ENCODE measurements at regions not wholly inside any gene's neighbourhood (a gene's known extent, or its start where the extent isn't known, plus 50 kb on each side); places are given as distances from the start of the nearest gene placed in this dataset. TPM values are rescaled to one million over a fixed set of nuclear protein-coding genes. Genes with fewer than 3 reads are reported as not detected.

DNA sequence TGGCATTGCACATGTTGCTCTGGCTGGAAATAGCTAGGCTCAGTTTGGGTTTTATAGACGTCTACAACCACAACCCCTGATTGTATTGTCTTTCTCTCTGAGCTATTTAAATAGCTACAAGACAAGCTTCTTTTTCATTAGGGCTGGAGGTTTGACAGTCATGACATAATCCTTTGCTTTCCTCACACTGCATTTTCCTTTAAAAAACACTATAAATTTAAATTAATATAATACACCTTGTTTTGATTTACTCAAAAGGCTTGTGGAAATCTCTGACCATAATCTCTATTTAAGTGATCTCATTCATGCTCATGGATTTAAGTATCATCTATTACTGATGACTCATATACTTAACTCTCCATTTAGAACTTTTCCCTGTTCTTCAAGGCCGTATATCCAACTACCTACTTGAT, 50.4 kb upstream of the PTGFR start:
- H3K4me3 ChIP-seq (ENCODE audit: low read depth, low read length) = no peak overlapping the region
- ChIA-PET POLR2A (interaction anchor here (0.6 kb wide), 2 partner anchors 56 to 101 kb away, joined by 5 to 8 read pairs; no protein-coding TSS in a partner anchor), CTCF (no interaction called here)
- no peaks in the 10 kb centered on the region for H3K27me3 ChIP-seq (ENCODE audit: control insufficient read depth, insufficient read depth, low read length)
- peak; percentile 65 for DNase-seq (ENCODE audit: low read depth)
- no peaks in the 10 kb centered on the region for H3K36me3 ChIP-seq (ENCODE audit: control insufficient read depth, insufficient read depth, low read length)
- TF ChIP-seq, protein P1, sequence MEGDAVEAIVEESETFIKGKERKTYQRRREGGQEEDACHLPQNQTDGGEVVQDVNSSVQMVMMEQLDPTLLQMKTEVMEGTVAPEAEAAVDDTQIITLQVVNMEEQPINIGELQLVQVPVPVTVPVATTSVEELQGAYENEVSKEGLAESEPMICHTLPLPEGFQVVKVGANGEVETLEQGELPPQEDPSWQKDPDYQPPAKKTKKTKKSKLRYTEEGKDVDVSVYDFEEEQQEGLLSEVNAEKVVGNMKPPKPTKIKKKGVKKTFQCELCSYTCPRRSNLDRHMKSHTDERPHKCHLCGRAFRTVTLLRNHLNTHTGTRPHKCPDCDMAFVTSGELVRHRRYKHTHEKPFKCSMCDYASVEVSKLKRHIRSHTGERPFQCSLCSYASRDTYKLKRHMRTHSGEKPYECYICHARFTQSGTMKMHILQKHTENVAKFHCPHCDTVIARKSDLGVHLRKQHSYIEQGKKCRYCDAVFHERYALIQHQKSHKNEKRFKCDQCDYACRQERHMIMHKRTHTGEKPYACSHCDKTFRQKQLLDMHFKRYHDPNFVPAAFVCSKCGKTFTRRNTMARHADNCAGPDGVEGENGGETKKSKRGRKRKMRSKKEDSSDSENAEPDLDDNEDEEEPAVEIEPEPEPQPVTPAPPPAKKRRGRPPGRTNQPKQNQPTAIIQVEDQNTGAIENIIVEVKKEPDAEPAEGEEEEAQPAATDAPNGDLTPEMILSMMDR (IDR thresholded peaks at IDR 0.05; ENCODE audit: insufficient read depth, low read depth, low read length) = no peak

Small RNA genes lying in the stretch of these regions (small RNA-seq; reads per million reads assigned to genes)
- gene AC096531.1 (ENCODE audit: insufficient read length, low read depth, low replicate concordance) (not detected), gene RNA5SP23 (ENCODE audit: insufficient read length, low read depth, low replicate concordance) (not detected)

All from BJ (cell line).